KMS-11 (cell line): ENCODE measurements at regions not wholly inside any gene's neighbourhood (a gene's known extent, or its start where the extent isn't known, plus 50 kb on each side); places are given as distances from the start of the nearest gene placed in this dataset.

Experiments used
- H2AFZ ChIP-seq: fragments of 200-600 bp; sonication (generic); 2 replicates; pipeline ENCODE4 v1.6.1; 2016; ENCODE audit warnings: antibody characterized with exemption, mixed run types, low read depth
- H3K27ac ChIP-seq: fragments of 200-600 bp; sonication (generic); 2 replicates; pipeline ENCODE4 v1.6.1; 2016; ENCODE audit warnings: mild to moderate bottlenecking, mixed run types
- H3K27me3 ChIP-seq: fragments of 200-600 bp; sonication (generic); 2 replicates; pipeline ENCODE4 v1.6.1; 2017; ENCODE audit warnings: mild to moderate bottlenecking, low read depth, mixed run types, moderate library complexity; ENCODE audit not compliant: insufficient read depth
- H3K36me3 ChIP-seq: fragments of 200-600 bp; sonication (generic); 2 replicates; pipeline ENCODE4 v1.6.1; 2017; ENCODE audit warnings: mild to moderate bottlenecking, mixed run types; ENCODE audit not compliant: insufficient read depth
- H3K4me1 ChIP-seq: fragments of 200-600 bp; sonication (generic); 2 replicates; pipeline ENCODE4 v1.6.1; 2016; ENCODE audit warnings: mild to moderate bottlenecking, low read depth, mixed run types; ENCODE audit not compliant: poor library complexity, severe bottlenecking
- H3K4me2 ChIP-seq: fragments of 200-600 bp; sonication (generic); 2 replicates; pipeline ENCODE4 v1.7.0; 2016; ENCODE audit warnings: mild to moderate bottlenecking, mixed run types
- H3K4me3 ChIP-seq: fragments of 200-600 bp; sonication (generic); IDR thresholded peaks from 2 replicates; pipeline ENCODE4 v1.6.1; 2017; ENCODE audit warnings: low read depth, low read length, mixed read lengths; ENCODE audit not compliant: insufficient read depth
- H3K79me2 ChIP-seq: fragments of 200-600 bp; sonication (generic); 2 replicates; pipeline ENCODE4 v1.6.1; 2016; ENCODE audit warnings: low read depth, mixed run types; ENCODE audit not compliant: insufficient read depth
- H3K9ac ChIP-seq: fragments of 200-600 bp; sonication (generic); 2 replicates; pipeline ENCODE4 v1.6.1; 2016; ENCODE audit warnings: mild to moderate bottlenecking, mixed run types
- H4K20me1 ChIP-seq: fragments of 200-600 bp; sonication (generic); 2 replicates; pipeline ENCODE4 v1.6.1; 2016; ENCODE audit warnings: mild to moderate bottlenecking, mixed run types; ENCODE audit not compliant: insufficient read depth
- TF ChIP-seq, protein P1 (sequence below): fragments of 200-600 bp; sonication (generic); conservative IDR thresholded peaks from 2 replicates; pipeline ENCODE4 v1.6.1; 2017; ENCODE audit warnings: low read depth, mild to moderate bottlenecking, antibody characterized with exemption, low read length, moderate library complexity, mixed read lengths

DNA sequence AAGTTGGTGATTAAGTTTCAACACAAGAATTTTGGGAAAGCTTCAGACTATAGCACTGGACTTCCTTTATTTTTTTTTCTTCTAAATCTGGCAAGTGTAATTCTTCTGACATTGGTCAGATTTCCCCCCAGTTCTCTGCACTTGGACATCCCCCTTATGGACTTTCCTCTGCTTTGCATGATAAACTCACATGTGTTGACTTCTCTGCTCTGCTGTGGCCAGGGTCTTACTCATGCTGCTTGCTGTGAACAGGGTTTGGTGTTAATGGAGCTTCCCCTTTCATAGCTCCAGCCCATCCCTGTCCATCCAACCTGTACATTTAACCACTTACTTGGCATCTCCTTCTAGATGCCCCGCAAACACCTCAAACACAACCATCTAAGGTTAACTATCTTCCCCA is 70.5 kb upstream of the SPATA13 start:
- TF ChIP-seq, protein P1, sequence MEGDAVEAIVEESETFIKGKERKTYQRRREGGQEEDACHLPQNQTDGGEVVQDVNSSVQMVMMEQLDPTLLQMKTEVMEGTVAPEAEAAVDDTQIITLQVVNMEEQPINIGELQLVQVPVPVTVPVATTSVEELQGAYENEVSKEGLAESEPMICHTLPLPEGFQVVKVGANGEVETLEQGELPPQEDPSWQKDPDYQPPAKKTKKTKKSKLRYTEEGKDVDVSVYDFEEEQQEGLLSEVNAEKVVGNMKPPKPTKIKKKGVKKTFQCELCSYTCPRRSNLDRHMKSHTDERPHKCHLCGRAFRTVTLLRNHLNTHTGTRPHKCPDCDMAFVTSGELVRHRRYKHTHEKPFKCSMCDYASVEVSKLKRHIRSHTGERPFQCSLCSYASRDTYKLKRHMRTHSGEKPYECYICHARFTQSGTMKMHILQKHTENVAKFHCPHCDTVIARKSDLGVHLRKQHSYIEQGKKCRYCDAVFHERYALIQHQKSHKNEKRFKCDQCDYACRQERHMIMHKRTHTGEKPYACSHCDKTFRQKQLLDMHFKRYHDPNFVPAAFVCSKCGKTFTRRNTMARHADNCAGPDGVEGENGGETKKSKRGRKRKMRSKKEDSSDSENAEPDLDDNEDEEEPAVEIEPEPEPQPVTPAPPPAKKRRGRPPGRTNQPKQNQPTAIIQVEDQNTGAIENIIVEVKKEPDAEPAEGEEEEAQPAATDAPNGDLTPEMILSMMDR, result no peak
- no peaks in the 10 kb centered on the region for H3K79me2 ChIP-seq
- H4K20me1 ChIP-seq, result no peaks in the 10 kb centered on the region
- H2AFZ ChIP-seq, result no peak overlapping the region
- H3K9ac ChIP-seq, result no peak overlapping the region
- no peaks in the 10 kb centered on the region for H3K4me1 ChIP-seq
- H3K27ac ChIP-seq, result no peak overlapping the region
- H3K4me3 ChIP-seq, result no peak overlapping the region
- no peak overlapping the region for H3K4me2 ChIP-seq
- H3K36me3 ChIP-seq, result no peaks in the 10 kb centered on the region
- no peaks in the 10 kb centered on the region for H3K27me3 ChIP-seq

DNA sequence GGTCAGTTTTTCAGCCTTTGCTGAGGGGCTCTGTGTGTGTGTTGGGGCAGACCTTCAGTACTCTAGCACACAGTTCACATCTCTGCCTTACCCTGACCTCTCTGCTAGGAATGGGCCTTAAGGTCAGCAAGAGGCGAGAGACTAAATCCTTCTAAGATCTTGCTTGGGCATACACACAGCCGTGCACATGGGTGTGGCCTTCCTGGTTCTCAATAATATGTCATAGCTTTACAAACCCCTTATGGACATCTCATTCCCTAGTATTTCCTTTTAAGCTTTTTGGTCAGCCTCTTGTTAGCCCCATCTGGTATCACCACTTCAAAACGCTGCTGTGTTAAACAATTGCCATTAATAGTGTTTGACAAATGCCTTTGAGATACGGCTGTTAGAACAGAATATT is 69.4 kb upstream of the SPATA13 start:
- no peak overlapping the region for H3K27ac ChIP-seq
- no peaks in the 10 kb centered on the region for H3K27me3 ChIP-seq
- TF ChIP-seq, protein P1, result no peak
- no peak overlapping the region for H3K9ac ChIP-seq
- H3K4me3 ChIP-seq, result no peak overlapping the region
- no peaks in the 10 kb centered on the region for H4K20me1 ChIP-seq
- H3K4me1 ChIP-seq, result peaks cover 4% of the 10 kb centered on the region
- H2AFZ ChIP-seq, result no peak overlapping the region
- no peaks in the 10 kb centered on the region for H3K36me3 ChIP-seq
- no peak overlapping the region for H3K4me2 ChIP-seq
- no peaks in the 10 kb centered on the region for H3K79me2 ChIP-seq

DNA sequence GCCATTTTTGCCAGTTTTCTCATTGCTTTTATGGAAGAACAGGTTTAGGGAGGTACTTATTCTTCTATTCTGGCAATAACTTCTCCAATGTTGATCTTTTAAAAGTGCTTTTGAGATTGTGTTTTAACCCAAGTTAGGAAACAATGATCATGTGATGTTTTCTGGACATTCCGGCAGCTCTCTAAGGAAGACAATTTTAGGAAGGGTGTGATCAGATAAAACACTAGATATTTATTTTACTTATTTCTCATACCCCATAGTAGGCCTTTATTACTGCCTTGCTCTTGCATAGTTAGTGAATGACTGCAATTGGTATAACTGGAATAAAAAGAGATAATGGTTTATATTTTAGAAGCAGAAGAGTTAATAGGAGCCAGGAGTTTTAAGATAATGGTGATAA is 68.4 kb upstream of the SPATA13 start:
- Histone ChIP-seq H3K27me3 (no peaks in the 10 kb centered on the region), H3K36me3 (no peaks in the 10 kb centered on the region), H2AFZ (no peak overlapping the region), H3K4me3 (no peak overlapping the region), H3K9ac (no peak overlapping the region), H3K27ac (no peak overlapping the region), H4K20me1 (no peaks in the 10 kb centered on the region), H3K79me2 (no peaks in the 10 kb centered on the region), H3K4me2 (no peak overlapping the region), H3K4me1 (peaks cover 14% of the 10 kb centered on the region)
- TF ChIP-seq, protein P1, result no peak

DNA sequence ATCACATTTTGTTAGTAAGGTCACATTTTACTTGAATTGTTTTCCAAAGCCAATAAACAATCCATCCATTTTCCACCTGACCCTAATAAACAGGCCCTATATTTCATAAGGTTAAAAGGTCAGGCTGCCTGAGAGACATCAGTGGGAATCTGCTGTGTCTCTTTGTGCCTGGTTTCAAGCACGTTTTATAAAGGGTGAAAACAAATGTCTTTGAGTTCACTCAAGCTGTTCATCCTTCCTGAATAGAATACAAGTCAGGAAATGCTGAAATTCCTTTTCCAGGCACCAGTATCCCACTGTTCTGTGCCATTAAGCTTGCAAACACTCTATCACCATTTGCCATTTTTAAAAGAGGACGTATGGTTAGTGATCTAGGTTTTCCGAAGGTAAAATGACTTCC is 67.5 kb upstream of the SPATA13 start:
- H3K36me3 ChIP-seq, result no peaks in the 10 kb centered on the region
- no peak overlapping the region for H3K9ac ChIP-seq
- H2AFZ ChIP-seq, result no peak overlapping the region
- H3K27ac ChIP-seq, result no peak overlapping the region
- H3K27me3 ChIP-seq, result no peaks in the 10 kb centered on the region
- H3K79me2 ChIP-seq, result no peaks in the 10 kb centered on the region
- no peak overlapping the region for H3K4me2 ChIP-seq
- TF ChIP-seq, protein P1, result no peak
- no peaks in the 10 kb centered on the region for H4K20me1 ChIP-seq
- no peak overlapping the region for H3K4me3 ChIP-seq
- H3K4me1 ChIP-seq, result peaks cover 24% of the 10 kb centered on the region
